Vagina (tissue), 2 donors: ENCODE measurements at regions not wholly inside any gene's neighbourhood (a gene's known extent, or its start where the extent isn't known, plus 50 kb on each side); places are given as distances from the start of the nearest gene placed in this dataset.

Experiments used
- CTCF ChIP-seq, 3 experiments: fragments of 450-650 bp in 2 of 3; fragments of 200-600 bp in 1 of 3; sonication (generic) in 1 of 3; IDR thresholded peaks; one replicate each; pipeline ENCODE4 v1.5.1; 2017 to 2019; ENCODE audit warnings: antibody characterized with exemption in 3 of 3, mild to moderate bottlenecking in 2 of 3, moderate library complexity in 2 of 3
- POLR2AphosphoS5 ChIP-seq, 2 donors: sonication (generic); formaldehyde crosslinking; IDR thresholded peaks; one replicate each; pipeline ENCODE4 v1.9.0; 2017; ENCODE audit warnings: antibody characterized with exemption in 2 of 2, mild to moderate bottlenecking in 2 of 2, low read depth in 1 of 2; ENCODE audit not compliant: insufficient read depth in 1 of 2

DNA sequence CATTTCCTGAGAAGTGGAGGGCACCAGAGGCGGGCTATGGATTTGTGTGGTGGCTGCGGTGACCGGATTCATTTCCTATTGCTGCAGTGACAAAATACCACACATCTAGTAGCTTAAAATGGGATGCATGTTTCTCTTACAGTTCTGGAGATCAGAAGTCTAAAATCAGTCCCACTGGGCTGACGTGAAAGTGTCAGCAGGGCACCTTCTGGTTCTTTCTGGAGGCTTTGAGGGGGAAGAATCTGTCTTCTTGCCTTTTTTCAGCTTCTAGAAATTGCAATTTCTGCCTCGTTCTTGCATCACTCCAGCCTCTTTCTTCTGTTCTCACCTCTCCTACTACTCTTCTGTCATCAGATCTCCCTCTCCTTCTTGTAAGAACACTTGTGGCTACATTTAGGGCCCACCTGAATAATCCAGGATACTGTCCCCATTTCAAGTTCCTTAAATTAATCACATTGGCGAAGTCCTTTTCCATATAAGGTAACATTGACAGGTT lies 111.2 kb downstream of the MARCHF4 start:
- TF ChIP-seq CTCF (IDR thresholded peaks at IDR 0.05) (no peak), POLR2AphosphoS5 (IDR thresholded peaks at IDR 0.05; ENCODE audit: insufficient read depth in 1 of 2, low read depth in 1 of 2) (no peak)
